Erythroblast (primary cell): ENCODE measurements at regions not wholly inside any gene's neighbourhood (a gene's known extent, or its start where the extent isn't known, plus 50 kb on each side); places are given as distances from the start of the nearest gene placed in this dataset.

Source experiments
- GATA1 ChIP-seq: IDR thresholded peaks from 2 replicates; pipeline ENCODE4 v1.6.1; 2011; ENCODE audit warnings: low read depth, mild to moderate bottlenecking, control low read depth, low read length, moderate library complexity
- POLR2A ChIP-seq: IDR thresholded peaks from 2 replicates; pipeline ENCODE4 v1.6.1; 2011; ENCODE audit warnings: mild to moderate bottlenecking, low read length

- no peak for TF ChIP-seq POLR2A
- TF ChIP-seq GATA1 = no peak
These were observed 546.0 kb upstream of the PCDH9 start for GRCh38 chr13:67776151-67776550.
